ENCODE measurements at regions not wholly inside any gene's neighbourhood (a gene's known extent, or its start where the extent isn't known, plus 50 kb on each side); places are given as distances from the start of the nearest gene placed in this dataset.

GRCh38 chr6:6889601-6890000 lies 218.2 kb upstream of the RREB1 start:
- TF ChIP-seq POLR2A (IDR thresholded peaks at IDR 0.05) = no peak
- no peak for TF ChIP-seq CTCF (IDR thresholded peaks at IDR 0.05)

Data from body of pancreas (tissue), 4 donors.